Pulmonary artery endothelial cell (primary cell): ENCODE measurements at regions not wholly inside any gene's neighbourhood (a gene's known extent, or its start where the extent isn't known, plus 50 kb on each side); places are given as distances from the start of the nearest gene placed in this dataset.

Experiments
- DNase-seq: peaks from one replicate; pipeline ENCODE4 v3.0.0-alpha.2; 2011; ENCODE audit warnings: low read depth, low spot score

DNA sequence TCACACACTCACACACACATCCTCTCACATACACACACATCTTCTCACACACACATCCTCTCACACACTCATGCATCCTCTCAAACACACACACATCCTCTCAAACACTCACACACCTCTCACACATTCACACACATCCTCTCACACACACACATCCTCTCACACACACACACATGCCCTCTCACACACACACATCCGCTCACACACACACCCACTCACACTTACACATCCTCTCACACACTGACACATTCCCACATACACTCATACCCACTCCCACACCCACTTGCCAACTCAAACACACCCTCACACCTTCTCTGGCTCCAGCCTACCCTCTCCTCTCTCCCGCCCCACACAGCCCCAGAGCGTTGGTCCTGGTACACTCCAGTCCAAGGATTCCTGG is 127.9 kb upstream of the SLC30A5 start:
- DNase-seq = no peak

DNA sequence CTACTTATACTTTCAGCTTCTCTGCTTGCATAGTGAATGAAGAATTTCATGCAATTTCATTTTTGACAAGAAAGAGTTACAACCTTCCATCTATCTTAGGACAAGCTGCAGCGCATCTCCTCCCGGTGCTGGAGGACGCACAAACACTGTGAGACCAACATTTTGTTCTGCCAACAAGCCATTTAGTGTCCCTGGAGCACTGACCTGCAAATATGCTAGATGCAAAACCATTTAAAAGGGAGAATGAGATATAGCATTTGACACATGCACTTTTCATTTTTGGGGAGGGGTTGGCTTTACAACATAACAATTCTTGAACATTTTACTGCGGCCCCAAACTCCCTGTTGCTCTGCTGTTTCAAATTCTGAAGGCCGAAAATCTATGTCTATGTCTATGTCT is 127.2 kb upstream of the SLC30A5 start:
- no peak for DNase-seq

DNA sequence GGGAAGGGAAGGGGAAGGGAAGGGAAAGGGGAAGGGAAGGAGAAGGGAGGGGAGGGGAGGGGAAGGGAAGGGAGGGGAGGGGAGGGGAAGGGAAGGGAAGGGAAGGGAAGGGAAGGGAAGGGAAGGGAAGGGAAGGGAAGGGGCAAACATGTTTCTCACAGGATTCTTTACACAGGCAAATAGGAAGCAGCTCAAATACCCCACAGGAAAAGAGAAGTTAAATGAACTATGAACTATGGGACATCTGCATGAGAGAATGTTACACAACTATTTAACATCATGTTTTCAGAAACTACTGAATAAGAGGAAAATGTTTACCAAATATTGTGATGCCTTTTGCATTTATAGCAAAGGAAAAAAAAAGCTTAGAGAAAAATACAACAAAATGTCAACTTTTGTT is 125.4 kb upstream of the SLC30A5 start:
- DNase-seq = no peak

DNA sequence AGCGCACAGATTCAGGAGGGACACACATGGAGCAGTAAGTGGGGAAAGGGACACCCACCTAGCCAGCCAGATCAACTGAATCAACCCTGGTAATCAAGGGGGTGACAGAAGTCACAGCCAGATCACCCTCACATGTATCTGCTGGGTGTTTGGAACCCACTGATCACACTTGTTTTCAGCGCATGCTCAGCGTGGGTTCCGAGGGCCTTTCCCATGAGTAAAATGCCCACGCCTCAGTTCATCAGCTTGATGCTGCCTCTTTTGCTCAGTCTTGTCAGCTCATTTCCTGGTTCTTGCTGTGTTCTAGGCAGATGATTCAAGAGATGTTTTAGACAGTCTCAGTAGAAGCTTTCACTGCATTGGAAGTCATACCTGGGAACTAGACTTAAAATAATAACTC is 123.2 kb upstream of the SLC30A5 start:
- DNase-seq = no peak

DNA sequence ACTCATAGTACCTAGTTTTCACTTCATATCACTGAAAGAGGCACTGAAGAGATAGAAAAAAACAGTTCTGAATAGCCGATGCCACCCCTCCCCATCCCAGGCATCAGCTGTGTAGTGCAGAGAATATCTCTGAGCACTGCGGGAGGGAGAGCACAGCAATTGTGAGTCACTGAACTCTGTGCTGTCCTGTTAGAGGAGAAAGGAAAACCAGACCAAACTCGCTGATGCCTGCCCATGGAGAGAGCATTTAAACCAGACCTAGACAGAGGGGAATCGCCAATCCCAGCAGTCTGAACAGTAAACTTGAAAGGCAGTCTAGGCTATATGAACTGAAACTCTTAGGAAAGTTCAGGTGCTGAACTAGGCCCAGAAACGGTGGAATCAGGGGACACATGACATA is 120.1 kb upstream of the SLC30A5 start:
- DNase-seq = no peak

DNA sequence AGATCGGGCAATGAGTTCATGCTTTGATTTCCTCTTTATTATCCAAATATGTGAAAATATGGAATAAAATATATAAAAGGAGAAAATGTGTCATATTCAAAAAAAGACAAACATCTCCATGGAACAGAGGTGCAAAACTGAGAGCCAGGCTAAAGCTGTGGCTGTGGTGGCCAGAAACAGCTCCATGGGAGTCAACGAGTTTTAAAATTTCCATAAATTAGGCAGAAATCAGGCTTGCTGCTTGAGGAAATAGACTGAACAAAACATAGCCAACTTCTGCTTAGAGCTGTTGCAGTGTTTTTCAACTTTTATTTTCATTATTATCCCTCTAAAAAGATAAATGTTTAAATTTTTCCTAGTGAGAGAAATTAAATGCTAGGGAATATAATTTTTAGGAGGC is 110.8 kb upstream of the SLC30A5 start:
- no peak for DNase-seq

DNA sequence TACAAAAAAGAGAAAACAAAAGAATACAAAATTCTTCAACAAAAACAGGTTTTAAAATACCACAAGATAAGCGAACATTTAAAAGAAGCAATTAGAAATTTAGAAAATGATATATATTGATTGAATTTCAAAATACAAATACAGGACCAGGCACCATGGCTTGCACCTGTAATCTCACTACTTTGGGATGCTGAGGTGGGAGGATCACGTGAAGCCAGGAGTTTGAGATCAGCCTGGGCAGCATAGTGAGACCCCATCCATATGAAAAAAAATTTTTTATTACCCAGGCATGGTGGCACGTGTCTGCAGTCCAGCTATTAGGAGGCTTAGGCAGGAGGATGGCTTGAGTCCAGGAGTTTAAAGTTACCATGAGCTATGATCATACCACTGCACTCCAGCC is 109.9 kb upstream of the SLC30A5 start:
- DNase-seq = no peak

DNA sequence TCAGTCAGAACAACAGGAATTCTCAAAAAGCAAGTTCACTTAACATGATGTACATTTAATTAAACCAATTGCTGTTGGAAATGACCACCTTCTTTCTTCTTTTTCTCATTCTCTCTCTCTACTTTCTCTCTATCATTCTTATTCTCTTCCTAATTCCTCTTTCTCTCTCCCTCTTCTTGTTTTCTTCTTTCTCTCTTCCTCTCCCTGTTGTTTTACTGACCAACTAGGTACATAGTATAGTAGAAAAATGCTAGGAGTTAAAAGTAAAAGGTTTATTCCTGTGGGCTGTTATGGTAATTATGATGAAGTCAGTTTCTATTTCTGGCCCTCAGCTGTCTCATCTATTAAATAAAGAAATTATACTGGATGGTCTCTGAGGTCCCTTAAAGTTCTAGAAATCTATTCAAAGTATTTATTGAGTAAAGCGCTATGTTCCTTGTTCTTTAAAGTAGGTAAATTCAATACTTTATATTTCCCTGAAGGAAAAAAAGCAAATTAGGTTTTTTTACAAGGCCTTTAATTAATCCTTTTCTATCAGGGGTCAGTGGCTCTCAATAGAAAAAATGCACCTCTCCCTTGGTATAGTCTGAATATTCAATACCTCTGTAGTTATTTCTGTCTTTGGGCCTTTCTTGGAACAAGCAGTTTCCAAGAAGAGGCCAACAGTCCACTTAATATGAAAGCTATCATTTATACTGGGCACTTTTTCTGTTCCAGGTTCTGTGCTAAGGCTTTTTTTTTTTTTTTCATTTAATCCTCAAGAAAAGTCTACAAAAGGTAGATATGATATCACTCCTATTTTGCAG is 102.3 kb upstream of the SLC30A5 start:
- no peak for DNase-seq

DNA sequence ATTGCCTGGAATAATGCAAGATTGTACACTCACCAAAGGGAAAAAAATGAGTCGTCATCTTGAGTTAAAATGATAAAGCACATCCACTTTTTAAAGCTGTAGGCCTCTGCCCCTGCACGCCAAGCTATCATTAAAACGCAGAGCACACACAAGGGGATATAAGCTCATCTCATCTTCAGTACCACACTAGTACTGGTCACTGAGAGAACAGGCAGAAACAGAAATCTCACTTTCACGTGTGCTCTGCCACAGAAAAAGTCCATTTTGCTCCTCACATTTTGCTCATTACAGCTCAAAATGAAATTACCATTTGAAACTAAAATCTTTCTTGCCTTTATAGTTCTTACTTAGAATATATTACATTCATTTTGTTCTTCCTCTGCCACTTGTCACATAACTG is 99.2 kb upstream of the SLC30A5 start:
- no peak for DNase-seq

DNA sequence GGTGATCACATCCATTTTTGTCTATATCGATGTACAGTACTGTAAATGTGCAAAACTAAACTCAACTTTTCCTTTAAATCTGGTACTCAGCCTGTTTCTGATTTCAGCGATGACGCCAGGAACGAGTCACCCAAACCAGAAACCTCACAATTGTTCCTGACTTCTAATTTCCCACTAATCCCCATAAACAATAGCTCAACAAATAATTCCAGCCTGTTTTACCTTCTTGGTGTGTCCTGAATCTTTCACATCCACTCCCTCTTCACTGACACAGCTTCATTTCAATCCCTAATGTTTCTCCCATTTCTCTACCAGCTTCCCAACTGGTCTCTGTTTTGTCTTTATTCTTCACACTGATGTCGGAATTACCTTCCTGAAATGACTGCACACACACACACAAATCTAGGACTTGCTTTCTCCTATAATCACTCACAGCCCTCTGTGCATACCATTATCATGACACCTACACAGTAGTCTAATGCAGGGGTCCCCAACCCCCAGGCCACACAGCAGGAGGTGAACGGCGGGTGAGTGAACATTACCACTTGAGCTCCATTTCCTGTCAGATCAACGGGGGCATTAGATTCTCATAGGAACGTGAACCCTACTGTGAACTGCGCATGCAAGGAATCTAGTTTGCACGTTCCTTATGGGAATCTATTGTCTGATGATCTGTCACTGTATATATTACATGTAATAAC is 97.8 kb upstream of the SLC30A5 start:
- no peak for DNase-seq

DNA sequence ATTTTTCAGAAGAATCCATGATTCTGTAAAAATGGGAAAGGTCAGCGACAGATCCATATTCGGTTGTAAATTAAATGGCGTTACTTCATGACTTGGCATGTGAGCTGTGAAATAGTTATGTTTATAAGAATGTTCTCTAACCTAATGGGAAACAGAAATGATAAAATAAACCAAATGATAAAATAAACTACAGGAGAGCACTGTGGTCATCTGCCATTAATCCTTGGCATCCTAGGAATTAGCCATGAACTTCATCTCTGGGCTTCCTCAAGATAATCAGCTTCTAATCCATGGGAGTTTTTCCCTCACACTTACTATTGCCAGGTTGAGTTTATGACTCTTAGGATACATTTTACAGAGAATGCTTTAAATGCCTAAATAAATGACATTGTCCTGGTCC is 94.6 kb upstream of the SLC30A5 start:
- DNase-seq = no peak

DNA sequence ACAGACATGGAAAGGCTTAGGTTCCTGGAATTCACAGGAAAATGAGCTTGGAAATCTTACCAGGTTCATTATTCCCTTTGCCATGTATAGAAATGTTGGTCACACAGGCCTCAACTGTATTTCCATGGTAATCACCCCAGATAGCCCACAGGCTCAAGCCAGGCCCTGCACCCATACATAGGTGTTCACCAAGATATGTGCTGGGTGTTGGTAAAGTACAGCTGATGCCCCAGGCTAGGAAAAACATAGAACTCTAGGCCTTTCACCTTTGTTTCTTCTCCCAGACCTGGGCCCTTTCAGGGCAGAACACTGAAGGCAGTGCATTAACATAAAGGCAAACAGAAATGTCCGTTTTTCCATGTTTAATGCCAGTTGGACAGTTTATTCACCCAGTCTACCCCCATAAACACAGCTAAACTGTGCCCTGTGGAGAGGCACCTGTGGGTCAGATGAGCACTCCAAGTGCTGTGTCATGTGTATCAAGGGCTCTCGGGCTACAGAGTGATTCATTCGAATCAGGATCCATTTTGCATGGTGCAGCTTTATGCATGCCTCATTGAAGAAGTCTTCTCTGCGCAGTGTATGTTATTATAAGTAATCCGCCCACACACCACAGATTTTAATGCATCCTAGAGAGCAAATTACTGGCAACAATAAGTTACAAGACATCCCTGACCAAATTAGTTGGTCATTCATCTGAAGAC is 93.4 kb upstream of the SLC30A5 start:
- DNase-seq = no peak

DNA sequence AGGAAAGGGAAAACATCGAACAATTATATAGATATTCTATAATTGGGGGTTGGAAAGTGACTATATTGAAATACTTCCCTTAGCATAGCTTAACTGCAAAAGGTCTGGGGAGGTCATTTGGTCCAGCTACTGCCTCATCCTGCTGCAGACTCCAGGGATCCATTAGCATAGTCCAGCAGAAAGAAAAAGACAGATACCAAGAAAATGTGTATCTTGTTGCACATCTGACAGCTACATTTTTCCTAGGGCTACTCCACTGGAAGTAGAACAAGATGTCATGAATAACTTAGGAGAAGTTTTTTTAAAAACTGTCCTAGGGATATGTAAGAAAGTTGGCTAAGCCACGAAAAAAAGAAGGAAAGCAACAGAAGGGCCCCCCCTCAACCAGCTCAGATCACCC is 92.9 kb upstream of the SLC30A5 start:
- no peak for DNase-seq

DNA sequence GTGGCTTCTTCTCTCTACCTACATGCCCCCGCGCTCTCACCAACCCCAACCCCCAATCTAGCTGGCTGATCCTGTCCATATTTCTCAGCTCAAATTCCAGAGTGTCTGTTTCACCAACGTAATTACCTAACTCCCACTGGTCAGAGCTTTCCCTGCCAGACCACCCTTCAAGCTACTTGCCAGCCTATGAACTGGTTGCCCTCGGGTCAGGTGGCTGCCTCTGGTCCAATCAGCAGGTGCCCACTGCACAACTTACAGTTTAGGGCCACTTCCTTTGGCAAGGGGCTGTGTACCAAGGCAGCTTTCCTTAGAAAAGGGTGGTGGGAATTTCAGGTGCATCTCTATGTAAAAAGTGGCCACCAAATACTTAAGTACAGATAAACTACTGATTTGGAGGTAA is 92.2 kb upstream of the SLC30A5 start:
- no peak for DNase-seq

DNA sequence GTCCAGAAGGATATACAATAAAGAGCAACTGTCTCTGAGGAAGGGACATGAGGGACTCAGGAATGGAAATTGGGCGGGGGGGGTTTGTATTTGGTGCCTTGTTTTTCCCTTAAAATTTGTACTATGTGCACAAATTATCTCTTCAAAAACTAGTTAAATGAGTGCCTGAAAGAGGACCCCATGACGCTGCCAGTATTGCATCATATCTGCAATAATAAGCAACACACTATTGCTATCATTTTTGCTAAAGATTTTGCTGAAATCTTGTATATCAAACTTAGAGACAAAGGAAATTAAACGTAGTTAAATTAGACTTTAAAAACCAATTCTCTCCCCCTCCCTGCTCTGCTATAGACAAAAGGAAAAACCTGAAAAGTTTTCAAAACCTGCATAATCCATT is 89.7 kb upstream of the SLC30A5 start:
- DNase-seq = no peak

DNA sequence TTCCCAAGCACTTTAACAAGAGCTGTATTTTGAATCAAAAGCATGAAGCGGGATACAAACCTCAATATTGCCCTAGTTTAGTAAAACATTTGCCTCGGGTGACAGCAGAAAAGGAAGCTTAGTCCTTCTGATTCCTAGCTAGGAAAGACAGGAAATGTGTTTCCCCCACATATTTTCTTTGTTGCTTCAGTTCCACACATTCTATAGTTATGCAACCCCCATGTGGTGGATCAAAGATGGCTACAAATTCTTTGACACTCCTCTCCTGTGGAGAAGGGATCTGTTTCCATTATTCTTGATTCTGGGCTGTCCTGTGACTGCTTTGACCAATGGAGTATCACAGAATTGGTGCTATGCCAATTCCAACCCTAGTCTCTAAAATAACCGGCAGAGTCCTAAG is 89.1 kb upstream of the SLC30A5 start:
- DNase-seq = no peak

DNA sequence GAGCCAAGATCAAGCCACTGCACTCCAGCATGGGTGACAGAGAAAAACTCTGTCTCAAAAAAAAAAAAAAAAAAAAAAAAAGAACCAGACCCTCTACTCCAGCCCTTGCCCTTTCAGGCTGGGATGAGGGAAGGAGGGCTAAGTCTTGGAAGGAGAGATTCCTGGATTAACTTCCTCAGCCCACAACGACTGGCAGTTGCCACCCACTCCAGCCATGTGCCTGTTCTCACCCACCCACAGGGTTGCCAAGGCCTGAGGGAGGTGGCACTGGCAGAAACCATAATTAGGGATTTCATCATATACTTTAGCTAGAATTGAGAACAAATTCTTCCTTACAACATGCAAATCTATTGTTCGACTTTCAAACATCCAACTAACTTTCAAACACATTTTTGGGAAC is 87.8 kb upstream of the SLC30A5 start:
- no peak for DNase-seq

DNA sequence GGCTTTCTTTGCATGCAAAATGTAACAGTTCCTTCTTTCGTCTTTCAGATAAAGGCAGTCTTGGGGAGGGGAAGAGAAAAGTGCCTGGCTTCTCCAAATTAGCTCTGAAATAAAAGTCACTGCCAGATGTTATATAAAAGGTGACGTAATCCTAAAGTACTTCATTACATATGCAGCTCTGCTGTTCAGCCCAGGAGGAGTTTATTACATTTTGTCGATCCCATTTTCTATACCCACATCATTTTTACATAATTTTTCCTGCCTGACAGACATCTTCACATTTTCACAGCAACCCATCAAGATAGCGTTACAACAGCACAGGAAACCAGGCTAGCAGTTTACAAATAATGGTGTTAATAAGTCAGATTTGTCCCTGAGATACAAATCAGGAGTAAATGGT is 86.7 kb upstream of the SLC30A5 start:
- no peak for DNase-seq

DNA sequence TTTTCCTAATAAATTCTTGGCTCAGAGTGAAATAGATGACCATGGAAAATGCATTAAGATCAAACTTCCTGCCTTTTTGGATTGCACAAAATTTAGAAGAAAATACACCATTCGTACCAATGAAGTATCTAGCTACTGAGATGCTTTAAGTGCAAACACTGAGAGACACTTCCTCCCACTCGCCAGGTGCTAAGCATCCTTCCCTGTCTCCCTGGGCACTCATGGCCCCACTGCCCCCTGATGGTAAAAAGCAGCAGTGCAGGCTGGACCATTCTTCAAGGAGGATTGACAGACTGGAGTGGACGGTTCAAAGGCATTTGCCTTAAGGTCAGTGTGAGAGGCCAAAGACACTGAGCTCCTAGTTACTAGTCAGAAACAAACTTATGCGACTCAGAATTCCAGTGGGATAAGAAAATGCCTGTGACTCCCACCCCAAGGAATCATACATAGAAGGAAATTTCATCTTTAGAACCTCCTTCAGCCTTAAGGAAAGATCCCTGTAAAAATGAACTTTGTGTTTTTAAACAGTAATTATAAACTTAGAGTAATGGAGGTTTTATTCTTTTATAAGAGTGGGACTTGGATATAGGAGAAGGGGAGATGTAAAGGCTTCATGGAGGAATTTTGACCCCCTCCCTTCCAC is 86.0 kb upstream of the SLC30A5 start:
- DNase-seq = no peak

DNA sequence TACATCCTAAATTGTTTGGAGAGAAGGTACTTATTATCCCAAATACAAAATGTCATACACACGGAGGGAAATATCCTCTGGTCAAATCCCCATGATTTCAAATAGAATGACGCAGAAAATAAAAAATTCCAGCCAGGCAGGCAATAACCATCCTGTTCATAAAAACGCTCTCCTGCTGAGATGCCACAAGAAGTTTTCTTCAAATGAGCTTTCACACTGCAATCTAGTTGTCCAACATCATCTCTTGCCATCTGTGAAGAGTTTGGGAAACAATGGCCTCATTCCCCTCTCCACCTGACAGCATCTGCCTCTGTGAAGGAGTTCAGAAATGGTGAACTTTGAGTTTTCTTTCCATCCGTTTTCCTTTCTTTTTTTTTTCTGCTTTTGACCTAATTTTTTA is 83.3 kb upstream of the SLC30A5 start:
- DNase-seq = no peak

DNA sequence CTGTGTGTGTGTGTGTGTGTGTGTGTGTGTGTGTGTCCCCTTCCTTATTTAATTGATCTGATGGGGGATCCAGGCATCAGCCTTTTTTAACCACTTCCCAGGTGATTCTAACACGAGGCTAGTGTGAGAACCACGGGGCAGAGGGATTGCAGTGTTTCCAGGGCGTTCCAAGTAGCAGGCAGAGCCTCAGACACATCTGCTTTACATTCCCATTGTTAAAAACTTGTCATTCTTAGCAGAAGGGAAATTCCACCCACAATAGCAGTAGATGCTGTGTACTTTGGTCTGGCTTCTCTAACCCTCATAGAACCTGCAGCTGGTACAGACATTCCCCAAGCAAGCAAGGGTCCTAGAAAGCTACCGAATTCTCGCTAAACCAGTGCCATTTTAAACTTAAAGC is 81.9 kb upstream of the SLC30A5 start:
- DNase-seq = no peak

DNA sequence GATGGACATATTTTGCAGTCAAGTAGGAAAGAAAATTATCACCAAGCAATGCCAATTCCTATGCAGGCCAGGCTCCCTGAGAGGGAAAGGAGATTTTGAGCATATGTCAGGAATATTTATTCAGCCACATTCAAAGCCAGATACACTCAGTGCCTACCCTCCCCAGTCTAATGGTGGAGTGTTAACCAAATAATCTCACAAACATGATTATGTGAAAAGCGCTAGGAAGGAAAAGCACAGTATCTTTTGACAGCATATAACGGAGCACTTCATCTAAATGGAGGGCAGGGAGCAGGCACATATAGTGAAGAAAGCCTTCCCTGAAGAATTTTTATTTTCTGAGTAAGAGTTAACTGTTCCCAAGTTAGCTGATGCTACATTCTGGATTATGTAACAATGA is 80.3 kb upstream of the SLC30A5 start:
- DNase-seq = no peak
